Neural cell (in vitro differentiated cells): ENCODE measurements at regions not wholly inside any gene's neighbourhood (a gene's known extent, or its start where the extent isn't known, plus 50 kb on each side); places are given as distances from the start of the nearest gene placed in this dataset.

Source experiments
- H2AFZ ChIP-seq: fragments of 200-600, 300-800 bp; sonication (generic), shearing (Covaris generic); 2 replicates; pipeline ENCODE4 v1.6.0; 2014; ENCODE audit warnings: low read depth, mild to moderate bottlenecking, antibody characterized with exemption, low read length, moderate library complexity
- H3F3A ChIP-seq: fragments of 200-600 bp; shearing (Covaris generic); 2 replicates; pipeline ENCODE4 v1.6.1; 2016; ENCODE audit warnings: mild to moderate bottlenecking, moderate library complexity, mixed read lengths, antibody characterized with exemption, low read length; ENCODE audit not compliant: insufficient read depth, poor library complexity, severe bottlenecking
- H3K27ac ChIP-seq: fragments of 200-600, 300-800 bp; sonication (generic), shearing (Covaris generic); 2 replicates; pipeline ENCODE4 v1.5.1; 2014; ENCODE audit warnings: mild to moderate bottlenecking, low read length, moderate library complexity
- H3K27me3 ChIP-seq: fragments of 300-800, 200-600 bp; sonication (generic), shearing (Covaris generic); 2 replicates; pipeline ENCODE4 v1.6.0; 2014; ENCODE audit warnings: mild to moderate bottlenecking, low read depth, low read length, moderate library complexity; ENCODE audit not compliant: insufficient read depth
- H3K36me3 ChIP-seq: fragments of 300-800, 200-600 bp; sonication (generic), shearing (Covaris generic); 2 replicates; pipeline ENCODE4 v1.5.1; 2014; ENCODE audit warnings: mild to moderate bottlenecking, antibody characterized with exemption, low read length, moderate library complexity; ENCODE audit not compliant: insufficient read depth
- H3K4me2 ChIP-seq: fragments of 300-800, 200-600 bp; sonication (generic), shearing (Covaris generic); 2 replicates; pipeline ENCODE4 v1.6.0; 2014; ENCODE audit warnings: mild to moderate bottlenecking, low read length
- H3K4me3 ChIP-seq: fragments of 300-800, 200-600 bp; sonication (generic), shearing (Covaris generic); 2 replicates; pipeline ENCODE4 v1.5.1; 2014; ENCODE audit warnings: mild to moderate bottlenecking, low read length, moderate library complexity
- H3K79me2 ChIP-seq: fragments of 200-600 bp; shearing (Covaris generic); replicated peaks from 2 replicates; pipeline ENCODE4 v1.6.0; 2014; ENCODE audit warnings: mild to moderate bottlenecking, low read length, moderate library complexity; ENCODE audit not compliant: insufficient read depth
- H3K9ac ChIP-seq: fragments of 300-800, 200-600 bp; sonication (generic), shearing (Covaris generic); 2 replicates; pipeline ENCODE4 v1.6.1; 2016; ENCODE audit warnings: mild to moderate bottlenecking, low read length, mixed read lengths
- H3K9me2 ChIP-seq: fragments of 200-600 bp; shearing (Covaris generic); 2 replicates; pipeline ENCODE4 v1.6.1; 2016; ENCODE audit warnings: mild to moderate bottlenecking, low read length, mixed read lengths; ENCODE audit not compliant: insufficient read depth
- H3K9me3 ChIP-seq: fragments of 200-600, 300-800 bp; sonication (generic), shearing (Covaris generic); 2 replicates; pipeline ENCODE4 v1.6.1; 2016; ENCODE audit warnings: mild to moderate bottlenecking, mixed run types, low read length, moderate library complexity, mixed read lengths
- H4K20me1 ChIP-seq: fragments of 200-600 bp; shearing (Covaris generic); 2 replicates; pipeline ENCODE4 v1.6.1; 2016; ENCODE audit warnings: mild to moderate bottlenecking, mixed run types; ENCODE audit not compliant: insufficient read depth
- EP300 ChIP-seq: fragments of 450-650 bp; conservative IDR thresholded peaks from 2 replicates; pipeline ENCODE4 v1.6.1; 2014; ENCODE audit warnings: antibody characterized with exemption, mild to moderate bottlenecking, moderate library complexity; ENCODE audit not compliant: poor library complexity, severe bottlenecking
- EZH2 ChIP-seq: fragments of 200-600, 300-800 bp; shearing (Covaris generic), sonication (generic); IDR thresholded peaks from 2 replicates; pipeline ENCODE4 v1.6.1; 2014; ENCODE audit warnings: antibody characterized with exemption, low read length, borderline replicate concordance, mild to moderate bottlenecking; ENCODE audit not compliant: insufficient read depth, poor library complexity, severe bottlenecking
- MXI1 ChIP-seq: fragments of 450-650 bp; conservative IDR thresholded peaks from 2 replicates; pipeline ENCODE4 v1.6.1; 2014; ENCODE audit warnings: antibody characterized with exemption, mild to moderate bottlenecking; ENCODE audit not compliant: poor library complexity, severe bottlenecking
- POLR2AphosphoS5 ChIP-seq: IDR thresholded peaks from 2 replicates; pipeline ENCODE4 v1.6.1; 2012
- RAD21 ChIP-seq: fragments of 450-650 bp; conservative IDR thresholded peaks from 2 replicates; pipeline ENCODE4 v1.6.1; 2014; ENCODE audit warnings: antibody characterized with exemption, mild to moderate bottlenecking, moderate library complexity
- SMC3 ChIP-seq: fragments of 450-650 bp; conservative IDR thresholded peaks from 2 replicates; pipeline ENCODE4 v1.6.1; 2014; ENCODE audit warnings: antibody characterized with exemption, mild to moderate bottlenecking, moderate library complexity; ENCODE audit not compliant: poor library complexity
- TAF1 ChIP-seq: IDR thresholded peaks from 2 replicates; pipeline ENCODE4 v1.6.1; 2012; ENCODE audit warnings: low read depth
- TF ChIP-seq, protein P1 (sequence below): IDR thresholded peaks from 2 replicates; pipeline ENCODE4 v1.6.1; 2012; ENCODE audit warnings: borderline replicate concordance
- TF ChIP-seq, protein P2 (sequence below): fragments of 450-650 bp; IDR thresholded peaks from 2 replicates; pipeline ENCODE4 v1.5.1; 2014; ENCODE audit warnings: antibody characterized with exemption, mild to moderate bottlenecking, moderate library complexity; ENCODE audit not compliant: poor library complexity, severe bottlenecking

DNA sequence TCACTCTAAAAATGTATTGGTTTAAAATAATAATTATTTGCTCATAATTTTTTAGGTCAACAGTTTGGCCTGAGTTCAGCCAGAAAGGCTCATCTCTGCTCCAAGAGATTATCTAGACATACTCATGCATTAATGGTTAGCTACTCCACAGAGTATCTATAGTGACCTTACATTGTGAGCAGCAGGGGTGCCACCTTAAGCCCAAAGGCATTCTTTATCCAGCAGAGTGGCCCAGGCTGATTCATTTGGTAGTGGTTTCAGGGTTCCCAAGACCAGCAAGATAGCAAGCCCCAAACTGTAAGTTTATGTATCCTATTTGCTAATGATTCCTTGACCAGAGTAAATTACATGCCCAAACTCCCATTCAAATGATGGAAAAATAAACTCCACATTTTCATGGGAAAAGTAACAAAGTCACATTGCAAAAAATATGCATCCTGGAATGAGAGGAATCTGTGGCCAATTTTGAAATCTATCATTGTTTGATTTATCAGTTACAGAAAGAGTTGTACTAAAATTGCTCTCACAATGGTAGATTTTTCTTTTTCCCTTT lies 182.6 kb upstream of the KCNK2 start:
- Histone ChIP-seq H3K9me2 (no peaks in the 10 kb centered on the region), H3K27ac (no peak overlapping the region), H3K9ac (no peak overlapping the region), H3K4me3 (no peak overlapping the region), H3K27me3 (no peaks in the 10 kb centered on the region), H3K79me2 (no peaks in the 10 kb centered on the region), H3K4me2 (no peak overlapping the region), H2AFZ (no peak overlapping the region), H3F3A (no peaks in the 10 kb centered on the region), H3K36me3 (no peaks in the 10 kb centered on the region), H3K9me3 (no peaks in the 10 kb centered on the region), H4K20me1 (no peaks in the 10 kb centered on the region)
- TF ChIP-seq RAD21 (no peak), MXI1 (no peak)

DNA sequence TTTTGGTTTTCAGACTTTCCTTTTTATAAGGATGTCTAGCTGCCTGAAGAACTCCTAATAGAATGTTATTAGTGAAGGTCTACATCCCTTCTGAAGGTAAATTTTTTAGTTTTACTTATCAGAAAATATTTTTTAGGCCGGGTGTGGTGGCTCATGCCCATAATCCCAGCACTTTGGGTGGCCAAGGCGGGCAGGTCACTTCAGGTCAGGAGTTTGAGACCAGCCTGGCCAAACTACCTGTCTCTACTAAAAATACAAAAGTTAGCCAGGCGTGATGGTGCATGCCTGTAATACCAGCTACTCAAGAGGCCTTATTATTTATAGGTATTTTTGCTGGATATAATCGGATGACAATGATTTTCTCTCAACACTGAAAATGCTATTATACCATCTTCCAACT lies 181.9 kb upstream of the KCNK2 start:
- no peak overlapping the region for H3K9ac ChIP-seq
- no peaks in the 10 kb centered on the region for H4K20me1 ChIP-seq
- H2AFZ ChIP-seq = no peak overlapping the region
- no peaks in the 10 kb centered on the region for H3K36me3 ChIP-seq
- H3K9me2 ChIP-seq = no peaks in the 10 kb centered on the region
- H3K27ac ChIP-seq = no peak overlapping the region
- H3K79me2 ChIP-seq = no peaks in the 10 kb centered on the region
- H3K9me3 ChIP-seq = no peaks in the 10 kb centered on the region
- H3K4me2 ChIP-seq = no peak overlapping the region
- H3K4me3 ChIP-seq = no peak overlapping the region
- no peaks in the 10 kb centered on the region for H3F3A ChIP-seq
- TF ChIP-seq EZH2 (no peak), MXI1 (no peak), TAF1 (no peak), SMC3 (no peak), RAD21 (no peak), POLR2AphosphoS5 (no peak), EP300 (no peak)
- TF ChIP-seq, protein P1, sequence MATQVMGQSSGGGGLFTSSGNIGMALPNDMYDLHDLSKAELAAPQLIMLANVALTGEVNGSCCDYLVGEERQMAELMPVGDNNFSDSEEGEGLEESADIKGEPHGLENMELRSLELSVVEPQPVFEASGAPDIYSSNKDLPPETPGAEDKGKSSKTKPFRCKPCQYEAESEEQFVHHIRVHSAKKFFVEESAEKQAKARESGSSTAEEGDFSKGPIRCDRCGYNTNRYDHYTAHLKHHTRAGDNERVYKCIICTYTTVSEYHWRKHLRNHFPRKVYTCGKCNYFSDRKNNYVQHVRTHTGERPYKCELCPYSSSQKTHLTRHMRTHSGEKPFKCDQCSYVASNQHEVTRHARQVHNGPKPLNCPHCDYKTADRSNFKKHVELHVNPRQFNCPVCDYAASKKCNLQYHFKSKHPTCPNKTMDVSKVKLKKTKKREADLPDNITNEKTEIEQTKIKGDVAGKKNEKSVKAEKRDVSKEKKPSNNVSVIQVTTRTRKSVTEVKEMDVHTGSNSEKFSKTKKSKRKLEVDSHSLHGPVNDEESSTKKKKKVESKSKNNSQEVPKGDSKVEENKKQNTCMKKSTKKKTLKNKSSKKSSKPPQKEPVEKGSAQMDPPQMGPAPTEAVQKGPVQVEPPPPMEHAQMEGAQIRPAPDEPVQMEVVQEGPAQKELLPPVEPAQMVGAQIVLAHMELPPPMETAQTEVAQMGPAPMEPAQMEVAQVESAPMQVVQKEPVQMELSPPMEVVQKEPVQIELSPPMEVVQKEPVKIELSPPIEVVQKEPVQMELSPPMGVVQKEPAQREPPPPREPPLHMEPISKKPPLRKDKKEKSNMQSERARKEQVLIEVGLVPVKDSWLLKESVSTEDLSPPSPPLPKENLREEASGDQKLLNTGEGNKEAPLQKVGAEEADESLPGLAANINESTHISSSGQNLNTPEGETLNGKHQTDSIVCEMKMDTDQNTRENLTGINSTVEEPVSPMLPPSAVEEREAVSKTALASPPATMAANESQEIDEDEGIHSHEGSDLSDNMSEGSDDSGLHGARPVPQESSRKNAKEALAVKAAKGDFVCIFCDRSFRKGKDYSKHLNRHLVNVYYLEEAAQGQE = no peak
- TF ChIP-seq, protein P2, sequence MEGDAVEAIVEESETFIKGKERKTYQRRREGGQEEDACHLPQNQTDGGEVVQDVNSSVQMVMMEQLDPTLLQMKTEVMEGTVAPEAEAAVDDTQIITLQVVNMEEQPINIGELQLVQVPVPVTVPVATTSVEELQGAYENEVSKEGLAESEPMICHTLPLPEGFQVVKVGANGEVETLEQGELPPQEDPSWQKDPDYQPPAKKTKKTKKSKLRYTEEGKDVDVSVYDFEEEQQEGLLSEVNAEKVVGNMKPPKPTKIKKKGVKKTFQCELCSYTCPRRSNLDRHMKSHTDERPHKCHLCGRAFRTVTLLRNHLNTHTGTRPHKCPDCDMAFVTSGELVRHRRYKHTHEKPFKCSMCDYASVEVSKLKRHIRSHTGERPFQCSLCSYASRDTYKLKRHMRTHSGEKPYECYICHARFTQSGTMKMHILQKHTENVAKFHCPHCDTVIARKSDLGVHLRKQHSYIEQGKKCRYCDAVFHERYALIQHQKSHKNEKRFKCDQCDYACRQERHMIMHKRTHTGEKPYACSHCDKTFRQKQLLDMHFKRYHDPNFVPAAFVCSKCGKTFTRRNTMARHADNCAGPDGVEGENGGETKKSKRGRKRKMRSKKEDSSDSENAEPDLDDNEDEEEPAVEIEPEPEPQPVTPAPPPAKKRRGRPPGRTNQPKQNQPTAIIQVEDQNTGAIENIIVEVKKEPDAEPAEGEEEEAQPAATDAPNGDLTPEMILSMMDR = no peak
- no peaks in the 10 kb centered on the region for H3K27me3 ChIP-seq

DNA sequence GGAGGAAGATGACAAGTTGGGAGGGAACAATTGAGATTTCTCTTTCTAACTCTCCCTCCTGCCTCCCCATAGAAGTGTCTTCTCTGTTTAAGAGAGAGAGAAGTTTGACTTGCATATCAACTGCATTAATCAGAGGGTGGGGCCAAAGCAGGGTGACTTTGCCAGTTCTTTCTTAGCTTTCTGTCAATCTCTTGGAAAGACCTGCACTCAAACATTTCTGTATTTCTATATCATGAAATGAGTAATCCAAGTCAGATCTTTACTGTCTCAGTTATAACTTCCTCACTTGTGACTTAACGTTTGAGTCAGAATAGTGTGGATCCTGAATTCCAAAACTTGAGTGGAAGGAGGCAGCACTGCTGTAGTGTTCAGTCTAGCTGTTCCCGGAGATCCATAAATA lies 180.8 kb upstream of the KCNK2 start:
- no peaks in the 10 kb centered on the region for H3K9me3 ChIP-seq
- no peaks in the 10 kb centered on the region for H3K36me3 ChIP-seq
- H3F3A ChIP-seq = no peaks in the 10 kb centered on the region
- no peaks in the 10 kb centered on the region for H3K27me3 ChIP-seq
- H3K4me2 ChIP-seq = no peak overlapping the region
- no peaks in the 10 kb centered on the region for H3K79me2 ChIP-seq
- H3K4me3 ChIP-seq = no peak overlapping the region
- H3K9me2 ChIP-seq = no peaks in the 10 kb centered on the region
- no peak overlapping the region for H3K27ac ChIP-seq
- no peak for TF ChIP-seq RAD21
- no peaks in the 10 kb centered on the region for H4K20me1 ChIP-seq
- H3K9ac ChIP-seq = no peak overlapping the region
- no peak overlapping the region for H2AFZ ChIP-seq
